ENCODE measurements at regions not wholly inside any gene's neighbourhood (a gene's known extent, or its start where the extent isn't known, plus 50 kb on each side); places are given as distances from the start of the nearest gene placed in this dataset.

DNA sequence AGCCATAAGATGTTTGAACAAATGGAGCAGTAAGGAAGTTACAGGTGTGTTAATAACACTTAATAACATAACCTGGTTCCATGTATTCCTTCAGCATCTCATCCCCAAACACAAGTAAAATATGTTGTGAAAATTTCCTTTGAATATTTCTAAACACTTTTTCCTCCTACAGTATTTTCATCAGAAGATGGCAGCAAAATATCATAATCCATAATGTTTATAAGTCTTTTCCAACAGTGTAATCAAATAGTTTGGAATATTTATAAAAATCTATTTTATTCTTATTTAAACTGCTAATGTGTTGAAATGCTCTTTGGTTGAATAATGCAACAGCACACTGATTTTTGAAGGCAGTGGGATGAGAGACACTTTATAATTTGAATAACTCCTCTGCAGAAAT, 1020.5 kb downstream of the OTOL1 start (continued):
- TF ChIP-seq, protein P1, sequence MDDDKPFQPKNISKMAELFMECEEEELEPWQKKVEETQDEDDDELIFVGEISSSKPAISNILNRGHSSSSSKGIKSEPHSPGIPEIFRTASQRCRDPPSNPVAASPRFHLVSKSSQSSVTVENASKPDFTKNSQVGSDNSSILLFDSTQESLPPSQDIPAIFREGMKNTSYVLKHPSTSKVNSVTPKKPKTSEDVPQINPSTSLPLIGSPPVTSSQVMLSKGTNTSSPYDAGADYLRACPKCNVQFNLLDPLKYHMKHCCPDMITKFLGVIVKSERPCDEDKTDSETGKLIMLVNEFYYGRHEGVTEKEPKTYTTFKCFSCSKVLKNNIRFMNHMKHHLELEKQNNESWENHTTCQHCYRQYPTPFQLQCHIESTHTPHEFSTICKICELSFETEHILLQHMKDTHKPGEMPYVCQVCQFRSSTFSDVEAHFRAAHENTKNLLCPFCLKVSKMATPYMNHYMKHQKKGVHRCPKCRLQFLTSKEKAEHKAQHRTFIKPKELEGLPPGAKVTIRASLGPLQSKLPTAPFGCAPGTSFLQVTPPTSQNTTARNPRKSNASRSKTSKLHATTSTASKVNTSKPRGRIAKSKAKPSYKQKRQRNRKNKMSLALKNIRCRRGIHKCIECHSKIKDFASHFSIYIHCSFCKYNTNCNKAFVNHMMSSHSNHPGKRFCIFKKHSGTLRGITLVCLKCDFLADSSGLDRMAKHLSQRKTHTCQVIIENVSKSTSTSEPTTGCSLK (tag by site-specific recombination; IDR thresholded peaks at IDR 0.05), result no peak

DNA sequence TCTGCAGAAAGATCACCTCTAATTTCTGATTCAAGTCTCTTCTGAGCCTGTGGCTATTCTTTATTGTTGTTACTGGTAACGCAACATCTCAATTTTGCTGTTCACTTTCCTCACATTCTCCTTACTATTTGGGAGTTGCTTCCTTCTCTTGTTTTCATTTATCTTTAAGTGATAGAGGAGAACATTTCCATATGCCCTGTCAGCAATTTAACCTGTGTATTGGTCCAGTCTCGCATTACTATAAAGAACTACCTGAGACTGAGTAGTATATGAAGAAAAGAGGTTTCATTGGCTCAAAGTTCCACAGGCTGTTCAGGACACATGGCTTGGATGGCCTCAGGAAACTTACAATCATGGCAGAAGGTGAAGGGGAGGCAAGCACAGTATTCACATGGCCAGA, 1025.1 kb downstream of the OTOL1 start:
- no peak overlapping the region for H3K4me3 ChIP-seq (ENCODE audit: low read depth, low read length)
- H3K9me3 ChIP-seq (ENCODE audit: control insufficient read depth, insufficient read depth, low read depth, low read length), result no peaks in the 10 kb centered on the region
- no peaks in the 10 kb centered on the region for H3K4me1 ChIP-seq (ENCODE audit: control insufficient read depth, insufficient read depth, low read length)
- H3K27ac ChIP-seq (ENCODE audit: extremely low read depth, low read depth, low read length), result no peak overlapping the region
- H3K36me3 ChIP-seq (ENCODE audit: control insufficient read depth in 2 of 2, insufficient read depth in 1 of 2, low read length in 2 of 2), result no peaks in the 10 kb centered on the region
- ChIA-PET POLR2A (no interaction called here), CTCF (no interaction called here)
- TF ChIP-seq ZNF335 (tag by site-specific recombination; conservative IDR thresholded peaks at IDR 0.05) (no peak), ZNF175 (tag by site-specific recombination; IDR thresholded peaks at IDR 0.05) (no peak), GFI1B (tag by site-specific recombination; IDR thresholded peaks at IDR 0.05) (no peak), GLIS1 (tag by site-specific recombination; IDR thresholded peaks at IDR 0.05) (no peak), ZNF174 (tag by site-specific recombination; IDR thresholded peaks at IDR 0.05) (no peak), TRIM28 (IDR thresholded peaks at IDR 0.05; ENCODE audit: borderline replicate concordance, low read length) (no peak), ZNF274 (IDR thresholded peaks at IDR 0.05; ENCODE audit: low read length) (no peak), ZNF274 (tag by site-specific recombination; IDR thresholded peaks at IDR 0.05; ENCODE audit: borderline replicate concordance) (no peak), ZNF416 (tag by site-specific recombination; IDR thresholded peaks at IDR 0.05) (no peak), ZNF626 (tag by site-specific recombination; IDR thresholded peaks at IDR 0.05) (no peak)
- TF ChIP-seq, protein P2, sequence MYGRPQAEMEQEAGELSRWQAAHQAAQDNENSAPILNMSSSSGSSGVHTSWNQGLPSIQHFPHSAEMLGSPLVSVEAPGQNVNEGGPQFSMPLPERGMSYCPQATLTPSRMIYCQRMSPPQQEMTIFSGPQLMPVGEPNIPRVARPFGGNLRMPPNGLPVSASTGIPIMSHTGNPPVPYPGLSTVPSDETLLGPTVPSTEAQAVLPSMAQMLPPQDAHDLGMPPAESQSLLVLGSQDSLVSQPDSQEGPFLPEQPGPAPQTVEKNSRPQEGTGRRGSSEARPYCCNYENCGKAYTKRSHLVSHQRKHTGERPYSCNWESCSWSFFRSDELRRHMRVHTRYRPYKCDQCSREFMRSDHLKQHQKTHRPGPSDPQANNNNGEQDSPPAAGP (tag by site-specific recombination; IDR thresholded peaks at IDR 0.05), result no peak
- TF ChIP-seq, protein P3, sequence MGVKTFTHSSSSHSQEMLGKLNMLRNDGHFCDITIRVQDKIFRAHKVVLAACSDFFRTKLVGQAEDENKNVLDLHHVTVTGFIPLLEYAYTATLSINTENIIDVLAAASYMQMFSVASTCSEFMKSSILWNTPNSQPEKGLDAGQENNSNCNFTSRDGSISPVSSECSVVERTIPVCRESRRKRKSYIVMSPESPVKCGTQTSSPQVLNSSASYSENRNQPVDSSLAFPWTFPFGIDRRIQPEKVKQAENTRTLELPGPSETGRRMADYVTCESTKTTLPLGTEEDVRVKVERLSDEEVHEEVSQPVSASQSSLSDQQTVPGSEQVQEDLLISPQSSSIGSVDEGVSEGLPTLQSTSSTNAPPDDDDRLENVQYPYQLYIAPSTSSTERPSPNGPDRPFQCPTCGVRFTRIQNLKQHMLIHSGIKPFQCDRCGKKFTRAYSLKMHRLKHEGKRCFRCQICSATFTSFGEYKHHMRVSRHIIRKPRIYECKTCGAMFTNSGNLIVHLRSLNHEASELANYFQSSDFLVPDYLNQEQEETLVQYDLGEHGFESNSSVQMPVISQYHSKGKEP (tag by site-specific recombination; IDR thresholded peaks at IDR 0.05), result no peak
- TF ChIP-seq, protein P1 (tag by site-specific recombination; IDR thresholded peaks at IDR 0.05), result no peak
- TF ChIP-seq, protein P4, sequence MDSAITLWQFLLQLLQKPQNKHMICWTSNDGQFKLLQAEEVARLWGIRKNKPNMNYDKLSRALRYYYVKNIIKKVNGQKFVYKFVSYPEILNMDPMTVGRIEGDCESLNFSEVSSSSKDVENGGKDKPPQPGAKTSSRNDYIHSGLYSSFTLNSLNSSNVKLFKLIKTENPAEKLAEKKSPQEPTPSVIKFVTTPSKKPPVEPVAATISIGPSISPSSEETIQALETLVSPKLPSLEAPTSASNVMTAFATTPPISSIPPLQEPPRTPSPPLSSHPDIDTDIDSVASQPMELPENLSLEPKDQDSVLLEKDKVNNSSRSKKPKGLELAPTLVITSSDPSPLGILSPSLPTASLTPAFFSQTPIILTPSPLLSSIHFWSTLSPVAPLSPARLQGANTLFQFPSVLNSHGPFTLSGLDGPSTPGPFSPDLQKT (IDR thresholded peaks at IDR 0.05; ENCODE audit: borderline replicate concordance, low read depth, low read length), result no peak

DNA sequence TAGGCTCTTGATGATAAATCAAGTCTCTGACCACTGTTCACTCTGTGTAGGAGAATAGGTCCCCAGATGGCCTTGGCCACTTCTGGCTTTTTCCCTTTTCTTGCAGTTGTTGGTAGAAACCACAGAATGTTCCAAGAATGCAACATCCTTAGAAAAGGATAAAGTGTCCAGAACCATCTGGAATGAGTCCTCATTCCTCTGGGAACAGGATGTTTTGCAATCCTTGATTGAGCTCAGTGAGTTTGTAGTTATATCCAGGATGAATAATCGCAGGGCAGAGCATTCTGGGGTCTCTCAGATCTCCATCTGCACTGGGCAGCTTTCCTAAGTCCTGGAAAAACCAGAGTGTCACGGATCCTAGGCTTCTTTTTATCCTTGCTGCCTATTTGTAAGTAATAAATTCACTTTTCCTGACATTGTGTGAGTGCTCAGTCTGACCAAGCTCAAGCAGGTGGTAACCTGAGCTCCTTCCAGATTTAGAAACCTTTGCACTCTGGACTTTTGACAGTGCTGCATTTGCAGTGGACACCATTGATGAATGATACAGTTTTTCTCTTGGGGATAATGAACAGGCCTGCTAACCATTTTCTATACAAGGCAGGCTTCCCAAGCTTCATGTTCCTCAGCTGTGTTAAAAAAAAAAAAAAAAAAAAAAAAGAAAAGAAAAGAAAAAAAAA, 1028.6 kb downstream of the OTOL1 start:
- Histone ChIP-seq H3K27ac (ENCODE audit: extremely low read depth, low read depth, low read length) (no peak overlapping the region), H3K4me3 (ENCODE audit: low read depth, low read length) (no peak overlapping the region), H3K4me1 (ENCODE audit: control insufficient read depth, insufficient read depth, low read length) (no peaks in the 10 kb centered on the region), H3K9me3 (ENCODE audit: control insufficient read depth, insufficient read depth, low read depth, low read length) (no peaks in the 10 kb centered on the region), H3K36me3 (ENCODE audit: control insufficient read depth in 2 of 2, insufficient read depth in 1 of 2, low read length in 2 of 2) (no peaks in the 10 kb centered on the region)
- ChIA-PET CTCF (no interaction called here), POLR2A (no interaction called here)
- no peak for TF ChIP-seq ZNF596 (tag by site-specific recombination; IDR thresholded peaks at IDR 0.05)
- no peak for TF ChIP-seq ZBTB48 (tag by site-specific recombination; IDR thresholded peaks at IDR 0.05)
- no peak for TF ChIP-seq ZNF843 (tag by site-specific recombination; IDR thresholded peaks at IDR 0.05)
- TF ChIP-seq ZNF514 (tag by site-specific recombination; IDR thresholded peaks at IDR 0.05), result no peak
- TF ChIP-seq, protein P5, sequence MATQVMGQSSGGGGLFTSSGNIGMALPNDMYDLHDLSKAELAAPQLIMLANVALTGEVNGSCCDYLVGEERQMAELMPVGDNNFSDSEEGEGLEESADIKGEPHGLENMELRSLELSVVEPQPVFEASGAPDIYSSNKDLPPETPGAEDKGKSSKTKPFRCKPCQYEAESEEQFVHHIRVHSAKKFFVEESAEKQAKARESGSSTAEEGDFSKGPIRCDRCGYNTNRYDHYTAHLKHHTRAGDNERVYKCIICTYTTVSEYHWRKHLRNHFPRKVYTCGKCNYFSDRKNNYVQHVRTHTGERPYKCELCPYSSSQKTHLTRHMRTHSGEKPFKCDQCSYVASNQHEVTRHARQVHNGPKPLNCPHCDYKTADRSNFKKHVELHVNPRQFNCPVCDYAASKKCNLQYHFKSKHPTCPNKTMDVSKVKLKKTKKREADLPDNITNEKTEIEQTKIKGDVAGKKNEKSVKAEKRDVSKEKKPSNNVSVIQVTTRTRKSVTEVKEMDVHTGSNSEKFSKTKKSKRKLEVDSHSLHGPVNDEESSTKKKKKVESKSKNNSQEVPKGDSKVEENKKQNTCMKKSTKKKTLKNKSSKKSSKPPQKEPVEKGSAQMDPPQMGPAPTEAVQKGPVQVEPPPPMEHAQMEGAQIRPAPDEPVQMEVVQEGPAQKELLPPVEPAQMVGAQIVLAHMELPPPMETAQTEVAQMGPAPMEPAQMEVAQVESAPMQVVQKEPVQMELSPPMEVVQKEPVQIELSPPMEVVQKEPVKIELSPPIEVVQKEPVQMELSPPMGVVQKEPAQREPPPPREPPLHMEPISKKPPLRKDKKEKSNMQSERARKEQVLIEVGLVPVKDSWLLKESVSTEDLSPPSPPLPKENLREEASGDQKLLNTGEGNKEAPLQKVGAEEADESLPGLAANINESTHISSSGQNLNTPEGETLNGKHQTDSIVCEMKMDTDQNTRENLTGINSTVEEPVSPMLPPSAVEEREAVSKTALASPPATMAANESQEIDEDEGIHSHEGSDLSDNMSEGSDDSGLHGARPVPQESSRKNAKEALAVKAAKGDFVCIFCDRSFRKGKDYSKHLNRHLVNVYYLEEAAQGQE (tag by site-specific recombination; IDR thresholded peaks at IDR 0.05), result no peak
- TF ChIP-seq MZF1 (tag by site-specific recombination; IDR thresholded peaks at IDR 0.05; ENCODE audit: borderline replicate concordance), result no peak
- no peak for TF ChIP-seq KLF9 (tag by site-specific recombination; IDR thresholded peaks at IDR 0.05; ENCODE audit: low read depth)
